Omental fat pad (tissue), 3 donors: ENCODE measurements at regions not wholly inside any gene's neighbourhood (a gene's known extent, or its start where the extent isn't known, plus 50 kb on each side); places are given as distances from the start of the nearest gene placed in this dataset.
"Not testable (repeated sequence)": the region's sequence is repeated elsewhere in the genome, so short reads cannot be mapped to it uniquely, and the experiment has no call there.

ENCODE experiments used
- ATAC-seq: fragments of 150-250 bp; one replicate; pipeline ENCODE4 v1.9.1; 2016; ENCODE audit warnings: mild to moderate bottlenecking, moderate library complexity; ENCODE audit not compliant: low FRiP score
- DNase-seq: peaks from one replicate; pipeline ENCODE4 v3.0.0-alpha.2; 2019; ENCODE audit warnings: low spot score
- TF ChIP-seq, protein P1 (sequence below), 3 donors: fragments of 450-650 bp; IDR thresholded peaks; one replicate each; pipeline ENCODE4 v1.5.1; 2016 to 2017; ENCODE audit warnings: antibody characterized with exemption in 3 of 3, mild to moderate bottlenecking in 3 of 3, moderate library complexity in 2 of 3

DNA sequence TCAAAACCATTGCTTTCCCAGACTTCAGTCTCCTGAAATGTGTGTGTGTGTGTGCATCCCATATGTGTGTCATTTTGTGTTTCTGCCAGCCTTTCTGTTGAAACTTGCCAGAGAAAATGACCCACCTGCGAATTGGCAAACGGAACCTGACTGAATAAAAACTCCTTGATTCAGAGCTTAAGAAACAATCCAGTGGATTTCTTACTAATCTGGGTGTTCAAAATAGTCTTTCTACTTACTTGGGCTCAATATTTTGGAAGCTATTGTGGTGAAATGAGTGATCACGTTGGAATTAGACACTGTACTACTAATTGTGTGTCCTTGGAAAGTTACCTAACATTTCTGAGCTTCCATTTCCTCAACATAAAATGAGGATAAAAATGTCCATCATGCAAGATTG lies 138.9 kb upstream of the ERG start:
- no peak for DNase-seq
- no peak for ATAC-seq
- TF ChIP-seq, protein P1, sequence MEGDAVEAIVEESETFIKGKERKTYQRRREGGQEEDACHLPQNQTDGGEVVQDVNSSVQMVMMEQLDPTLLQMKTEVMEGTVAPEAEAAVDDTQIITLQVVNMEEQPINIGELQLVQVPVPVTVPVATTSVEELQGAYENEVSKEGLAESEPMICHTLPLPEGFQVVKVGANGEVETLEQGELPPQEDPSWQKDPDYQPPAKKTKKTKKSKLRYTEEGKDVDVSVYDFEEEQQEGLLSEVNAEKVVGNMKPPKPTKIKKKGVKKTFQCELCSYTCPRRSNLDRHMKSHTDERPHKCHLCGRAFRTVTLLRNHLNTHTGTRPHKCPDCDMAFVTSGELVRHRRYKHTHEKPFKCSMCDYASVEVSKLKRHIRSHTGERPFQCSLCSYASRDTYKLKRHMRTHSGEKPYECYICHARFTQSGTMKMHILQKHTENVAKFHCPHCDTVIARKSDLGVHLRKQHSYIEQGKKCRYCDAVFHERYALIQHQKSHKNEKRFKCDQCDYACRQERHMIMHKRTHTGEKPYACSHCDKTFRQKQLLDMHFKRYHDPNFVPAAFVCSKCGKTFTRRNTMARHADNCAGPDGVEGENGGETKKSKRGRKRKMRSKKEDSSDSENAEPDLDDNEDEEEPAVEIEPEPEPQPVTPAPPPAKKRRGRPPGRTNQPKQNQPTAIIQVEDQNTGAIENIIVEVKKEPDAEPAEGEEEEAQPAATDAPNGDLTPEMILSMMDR (IDR thresholded peaks at IDR 0.05): no peak

DNA sequence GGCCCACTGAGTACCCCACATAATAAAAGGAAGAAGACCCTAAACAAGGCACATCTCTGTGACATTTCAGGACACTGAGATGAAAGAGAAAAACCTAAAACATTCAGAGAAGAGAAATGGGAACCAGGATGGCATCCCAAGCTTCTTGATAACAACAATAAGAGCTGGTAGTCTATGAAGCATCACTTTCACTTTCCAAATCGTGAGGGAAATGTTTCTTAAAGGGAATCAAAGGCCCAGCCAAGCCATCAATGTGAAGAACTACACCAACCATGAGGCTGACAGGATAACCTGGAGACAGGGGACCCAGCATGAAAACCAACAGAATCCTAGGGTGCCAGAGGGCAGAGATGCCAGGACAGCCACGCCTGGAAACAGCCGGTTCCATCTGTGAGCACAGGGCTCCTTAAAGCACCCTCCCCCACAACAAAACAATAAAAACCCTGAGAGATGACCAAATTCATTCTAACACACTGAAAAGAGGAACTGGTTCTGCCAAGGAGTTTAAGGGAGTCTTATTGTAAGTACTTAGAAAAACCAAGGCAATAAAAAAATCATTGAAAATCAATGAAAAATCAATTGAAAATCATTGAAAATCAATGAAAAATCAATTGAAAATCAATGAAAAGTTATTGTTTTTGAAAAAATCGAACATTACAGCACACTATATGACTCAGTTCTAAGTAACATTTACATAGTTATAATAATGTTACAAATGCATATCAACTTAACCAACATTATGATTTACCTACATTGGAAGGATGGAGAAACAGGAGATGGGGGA lies 141.5 kb upstream of the ERG start:
- ATAC-seq (no peak), DNase-seq (no peak)
- TF ChIP-seq, protein P1 (IDR thresholded peaks at IDR 0.05): no peak

- not testable (repeated sequence) for ATAC-seq, DNase-seq
Measured at GRCh38 chr21:38640355-38640742, 142.1 kb upstream of the ERG start.

GRCh38 chr21:38643404-38644023 lies 145.2 kb upstream of the ERG start:
- DNase-seq: no peak
- TF ChIP-seq, protein P1 (IDR thresholded peaks at IDR 0.05): no peak
- ATAC-seq: no peak

GRCh38 chr21:38645282-38645681 lies 147.0 kb upstream of the ERG start:
- TF ChIP-seq, protein P1 (IDR thresholded peaks at IDR 0.05): no peak
- ATAC-seq: no peak
- DNase-seq: no peak

DNA sequence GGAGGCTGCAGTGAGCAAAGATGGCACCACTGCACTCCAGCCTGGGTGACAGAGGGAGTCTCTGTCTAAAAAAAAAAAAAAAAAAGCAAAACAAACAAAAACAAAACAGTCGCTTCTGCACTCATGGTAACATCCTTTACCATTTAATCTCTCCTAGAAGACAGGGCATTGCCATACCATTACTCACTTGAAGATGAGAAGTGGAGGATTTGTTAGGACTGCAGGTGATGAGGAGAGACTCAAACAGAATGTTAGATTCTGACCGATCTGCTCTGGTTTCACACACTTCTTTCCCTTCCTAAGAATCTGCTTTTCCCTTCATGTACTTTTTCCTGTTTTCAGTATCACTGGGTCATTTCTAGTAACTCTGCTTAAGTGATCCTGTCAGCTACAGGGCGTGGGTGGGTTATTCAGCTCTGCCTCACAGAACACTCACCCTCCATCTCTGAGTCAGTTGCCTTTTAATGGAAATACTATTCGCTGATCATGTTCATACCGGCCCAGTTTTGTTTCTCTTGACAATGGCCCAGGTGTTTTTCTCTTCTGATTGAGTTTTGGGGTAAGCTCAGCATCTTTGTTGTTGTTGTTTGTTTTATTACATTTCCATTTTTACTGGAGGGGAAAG lies 148.0 kb upstream of the ERG start:
- TF ChIP-seq, protein P1 (IDR thresholded peaks at IDR 0.05): no peak
- ATAC-seq (peak; percentile 41), DNase-seq (no peak)

GRCh38 chr21:38649120-38649519 lies 150.8 kb upstream of the ERG start:
- no peak for ATAC-seq
- no peak for DNase-seq
- TF ChIP-seq, protein P1 (IDR thresholded peaks at IDR 0.05): no peak
